ENCODE measurements at regions not wholly inside any gene's neighbourhood (a gene's known extent, or its start where the extent isn't known, plus 50 kb on each side); places are given as distances from the start of the nearest gene placed in this dataset.

- Histone ChIP-seq H3K36me3 (ENCODE audit: control insufficient read depth in 4 of 4, insufficient read depth in 3 of 4, low read depth in 1 of 4, low read length in 3 of 4) (no peaks in the 10 kb centered on the region), H3K9ac (ENCODE audit: low read depth in 1 of 2, low read length in 2 of 2) (no peak overlapping the region), H3K4me1 (ENCODE audit: control insufficient read depth in 4 of 4, insufficient read depth in 4 of 4, low read length in 3 of 4) (no peaks in the 10 kb centered on the region), H3K27ac (ENCODE audit: low read depth in 1 of 2, low read length in 2 of 2) (no peak overlapping the region), H3K4me3 (ENCODE audit: low read depth in 1 of 3, low read length in 3 of 3) (no peak overlapping the region), H3K9me3 (ENCODE audit: control insufficient read depth in 4 of 4, low read length in 3 of 4) (no peaks in the 10 kb centered on the region), H3K27me3 (ENCODE audit: control insufficient read depth in 4 of 4, insufficient read depth in 4 of 4, low read length in 3 of 4) (no peaks in the 10 kb centered on the region)
- no peak for TF ChIP-seq EGR1 (IDR thresholded peaks at IDR 0.05; ENCODE audit: low read depth in 2 of 2)
- no peak for TF ChIP-seq CTCF (IDR thresholded peaks at IDR 0.05; ENCODE audit: low read depth, low read length, missing input control)
- no peak for TF ChIP-seq NR2F2 (IDR thresholded peaks at IDR 0.05)
- TF ChIP-seq RAD21 (IDR thresholded peaks at IDR 0.05): no peak
- TF ChIP-seq JUND (IDR thresholded peaks at IDR 0.05): no peak
- no peak for TF ChIP-seq RXRA (IDR thresholded peaks at IDR 0.05)
- no peak for TF ChIP-seq REST (IDR thresholded peaks at IDR 0.05)
- no peak for TF ChIP-seq HNF4A (conservative IDR thresholded peaks at IDR 0.05)
- no peak for TF ChIP-seq HNF4G (IDR thresholded peaks at IDR 0.05)
- DNase-seq (ENCODE audit: low spot score): no peak
Observed at GRCh38 chr2:41344529-41344928, 703.3 kb upstream of the PKDCC start.

GRCh38 chr2:41353060-41353459, 694.8 kb upstream of the PKDCC start:
- no peak for DNase-seq (ENCODE audit: low spot score)
- Histone ChIP-seq H3K27me3 (ENCODE audit: control insufficient read depth in 4 of 4, insufficient read depth in 4 of 4, low read length in 3 of 4) (peaks cover 0 to 2% (median under 1%) of the 10 kb centered on the region in 4 donors), H3K4me1 (ENCODE audit: control insufficient read depth in 4 of 4, insufficient read depth in 4 of 4, low read length in 3 of 4) (no peaks in the 10 kb centered on the region), H3K9me3 (ENCODE audit: control insufficient read depth in 4 of 4, low read length in 3 of 4) (no peaks in the 10 kb centered on the region), H3K36me3 (ENCODE audit: control insufficient read depth in 4 of 4, insufficient read depth in 3 of 4, low read depth in 1 of 4, low read length in 3 of 4) (no peaks in the 10 kb centered on the region), H3K27ac (ENCODE audit: low read depth in 1 of 2, low read length in 2 of 2) (no peak overlapping the region), H3K4me3 (ENCODE audit: low read depth in 1 of 3, low read length in 3 of 3) (no peak overlapping the region), H3K9ac (ENCODE audit: low read depth in 1 of 2, low read length in 2 of 2) (no peak overlapping the region)
- 81% methylated on average over 3 of the region's 3 CpGs for WGBS
- TF ChIP-seq ZBTB33 (IDR thresholded peaks at IDR 0.05) (no peak), RAD21 (IDR thresholded peaks at IDR 0.05) (no peak), FOXA2 (IDR thresholded peaks at IDR 0.05) (no peak), RXRA (IDR thresholded peaks at IDR 0.05) (no peak), TAF1 (conservative IDR thresholded peaks at IDR 0.05) (no peak), GABPA (IDR thresholded peaks at IDR 0.05 in 1 of 2, conservative IDR thresholded peaks at IDR 0.05 in 1 of 2) (no peak), CTCF (IDR thresholded peaks at IDR 0.05; ENCODE audit: low read depth, low read length, missing input control) (no peak), JUND (IDR thresholded peaks at IDR 0.05) (no peak), EGR1 (IDR thresholded peaks at IDR 0.05; ENCODE audit: low read depth in 2 of 2) (no peak), YY1 (IDR thresholded peaks at IDR 0.05) (no peak), NR2F2 (IDR thresholded peaks at IDR 0.05) (no peak), ATF3 (IDR thresholded peaks at IDR 0.05) (no peak), SP1 (IDR thresholded peaks at IDR 0.05) (no peak), HNF4A (conservative IDR thresholded peaks at IDR 0.05) (no peak), REST (IDR thresholded peaks at IDR 0.05) (no peak), FOXA1 (IDR thresholded peaks at IDR 0.05) (no peak)
